ENCODE measurements at regions not wholly inside any gene's neighbourhood (a gene's known extent, or its start where the extent isn't known, plus 50 kb on each side); places are given as distances from the start of the nearest gene placed in this dataset.

DNA sequence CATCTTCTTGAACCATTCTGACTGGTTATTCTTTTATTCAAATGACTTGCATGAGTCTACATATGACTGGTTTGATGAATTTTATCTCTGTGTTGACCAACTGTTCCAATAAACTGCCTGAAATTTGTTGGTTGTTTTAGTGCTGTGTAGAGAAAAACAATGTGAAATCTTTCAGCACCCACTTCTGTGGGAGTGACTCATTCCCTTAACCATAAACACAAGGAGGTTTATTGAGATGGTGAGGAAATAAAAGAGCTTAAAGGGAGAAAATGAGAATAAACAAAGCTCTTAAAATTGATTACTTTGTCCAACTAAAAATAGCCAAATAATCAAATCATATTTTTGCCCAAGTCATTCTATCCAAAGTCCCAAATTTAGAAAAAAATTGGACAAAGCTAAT is 341.1 kb downstream of the TGFB2 start:
- intact Hi-C loops (cut with micrococcal nuclease), result no loop called here
- no peak for DNase-seq (ENCODE audit: low spot score)
- Mint-ChIP-seq H3K4me3 (ENCODE audit: low read depth) (no peak overlapping the region), H3K36me3 (ENCODE audit: low read depth) (no peaks in the 10 kb centered on the region), H3K27me3 (ENCODE audit: low read depth) (no peaks in the 10 kb centered on the region), H3K9me3 (no peaks in the 10 kb centered on the region), H3K4me1 (ENCODE audit: low read depth) (no peaks in the 10 kb centered on the region), H3K27ac (no peak overlapping the region)

DNA sequence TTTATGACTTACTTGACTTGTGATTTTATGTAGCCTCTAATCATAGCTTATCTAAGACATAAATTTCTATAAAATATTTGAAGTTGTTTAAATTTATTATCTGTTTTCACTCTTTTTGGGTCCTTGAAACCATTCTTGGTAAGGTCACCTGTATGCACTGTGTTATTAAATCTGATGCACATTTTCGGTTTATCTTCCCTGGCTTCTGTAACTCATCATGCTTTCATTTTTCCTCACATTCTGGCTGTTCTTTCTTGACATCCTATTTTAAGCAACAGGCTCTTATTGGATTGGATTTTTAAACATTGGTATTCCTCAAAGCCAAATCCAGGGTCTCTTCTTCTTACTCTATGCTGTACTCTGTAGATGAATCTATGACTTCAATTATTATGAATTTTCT is 341.6 kb downstream of the TGFB2 start:
- H3K4me1 Mint-ChIP-seq (ENCODE audit: low read depth), result no peaks in the 10 kb centered on the region
- no peak overlapping the region for H3K27ac Mint-ChIP-seq
- no peaks in the 10 kb centered on the region for H3K27me3 Mint-ChIP-seq (ENCODE audit: low read depth)
- intact Hi-C loops (cut with micrococcal nuclease), result no loop called here
- DNase-seq (ENCODE audit: low spot score), result no peak
- no peaks in the 10 kb centered on the region for H3K36me3 Mint-ChIP-seq (ENCODE audit: low read depth)
- no peak overlapping the region for H3K4me3 Mint-ChIP-seq (ENCODE audit: low read depth)
- no peaks in the 10 kb centered on the region for H3K9me3 Mint-ChIP-seq

DNA sequence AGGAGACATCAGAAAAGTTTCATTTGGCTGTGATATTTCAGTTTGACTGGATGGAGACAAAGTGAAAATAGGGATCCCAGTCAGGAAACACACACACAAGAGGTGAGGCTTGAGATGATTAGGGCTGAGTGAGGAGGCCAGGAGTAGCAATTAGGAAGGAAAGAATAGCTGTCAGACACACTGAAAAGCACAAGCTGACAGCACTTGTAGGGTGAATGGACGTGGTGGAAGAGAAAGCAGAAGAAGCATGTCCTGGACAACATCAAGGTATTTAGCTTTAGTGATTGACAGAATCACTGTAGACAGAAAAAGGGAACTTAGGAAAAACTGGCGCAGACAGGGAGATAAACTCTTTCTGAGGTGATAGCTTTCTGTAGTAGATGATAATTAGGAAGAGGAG is 347.7 kb downstream of the TGFB2 start:
- Mint-ChIP-seq H3K27ac (no peak overlapping the region), H3K9me3 (no peaks in the 10 kb centered on the region), H3K4me3 (ENCODE audit: low read depth) (no peak overlapping the region), H3K36me3 (ENCODE audit: low read depth) (no peaks in the 10 kb centered on the region), H3K27me3 (ENCODE audit: low read depth) (no peaks in the 10 kb centered on the region), H3K4me1 (ENCODE audit: low read depth) (no peaks in the 10 kb centered on the region)
- DNase-seq (ENCODE audit: low spot score), result no peak
- intact Hi-C loops (cut with micrococcal nuclease), result no loop called here

DNA sequence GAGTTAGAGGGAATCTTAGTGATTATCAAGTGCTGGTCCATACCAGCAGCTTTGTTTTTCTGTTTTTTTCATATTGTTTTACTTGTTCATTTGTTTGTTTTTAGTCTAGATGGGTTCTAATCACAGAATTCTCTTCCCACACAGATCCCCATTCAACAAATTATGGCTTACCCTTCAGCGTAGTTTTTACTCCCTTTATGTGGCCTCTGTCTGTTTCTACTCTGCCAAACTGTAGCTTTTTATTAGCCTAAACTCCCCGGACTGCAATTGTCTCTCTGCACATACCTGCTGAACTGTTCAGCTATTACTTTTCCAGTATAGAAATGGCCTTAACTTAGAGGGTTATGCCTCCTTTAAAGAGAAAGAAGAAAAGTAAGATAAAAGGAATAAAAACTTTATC is 348.5 kb downstream of the TGFB2 start:
- H3K4me1 Mint-ChIP-seq (ENCODE audit: low read depth), result no peaks in the 10 kb centered on the region
- no peaks in the 10 kb centered on the region for H3K9me3 Mint-ChIP-seq
- H3K27ac Mint-ChIP-seq, result no peak overlapping the region
- H3K4me3 Mint-ChIP-seq (ENCODE audit: low read depth), result no peak overlapping the region
- no peaks in the 10 kb centered on the region for H3K36me3 Mint-ChIP-seq (ENCODE audit: low read depth)
- no peaks in the 10 kb centered on the region for H3K27me3 Mint-ChIP-seq (ENCODE audit: low read depth)
- no peak for DNase-seq (ENCODE audit: low spot score)
- intact Hi-C loops (cut with micrococcal nuclease), result no loop called here

DNA sequence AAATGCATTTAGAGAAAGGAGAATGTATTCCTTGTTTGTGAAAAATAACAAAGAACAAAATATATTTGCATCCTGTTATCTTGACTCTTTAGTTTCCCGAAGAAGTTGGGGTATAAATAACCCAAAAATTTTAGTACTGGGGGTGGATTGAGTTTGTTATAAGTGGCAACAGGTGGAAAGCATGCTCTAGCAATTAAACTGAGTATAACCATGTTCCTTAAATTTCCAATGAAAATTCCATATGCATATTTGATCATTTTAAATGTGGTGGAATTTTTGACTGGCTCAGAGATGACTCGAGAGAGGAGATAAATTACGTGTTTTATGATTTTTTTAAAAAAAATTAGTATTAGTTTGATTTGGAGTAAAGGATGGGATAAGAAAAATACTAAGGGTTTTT is 348.9 kb downstream of the TGFB2 start:
- H3K27ac Mint-ChIP-seq, result no peak overlapping the region
- intact Hi-C loops (cut with micrococcal nuclease), result no loop called here
- H3K27me3 Mint-ChIP-seq (ENCODE audit: low read depth), result no peaks in the 10 kb centered on the region

DNA sequence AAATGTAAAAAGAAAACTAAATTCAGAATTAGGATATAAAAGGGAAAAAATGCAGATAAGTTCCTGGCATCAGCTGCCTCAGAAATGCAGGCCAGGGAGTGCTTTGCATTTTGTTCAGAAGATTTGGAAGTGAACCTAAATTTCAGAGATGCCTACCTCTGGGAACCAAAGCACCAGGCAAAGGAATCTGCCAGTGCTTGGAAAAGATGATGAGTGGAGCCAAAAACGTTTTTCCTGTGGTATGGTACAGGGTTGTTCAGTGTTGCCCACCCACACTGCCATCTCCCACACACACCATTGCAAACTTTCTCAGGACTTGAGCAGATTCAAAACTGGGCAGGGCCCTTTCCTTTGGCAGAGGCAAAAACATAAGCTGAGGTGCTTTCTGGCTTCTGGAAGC is 349.5 kb downstream of the TGFB2 start:
- Mint-ChIP-seq H3K9me3 (no peaks in the 10 kb centered on the region), H3K4me3 (ENCODE audit: low read depth) (no peak overlapping the region), H3K36me3 (ENCODE audit: low read depth) (no peaks in the 10 kb centered on the region), H3K27ac (no peak overlapping the region), H3K27me3 (ENCODE audit: low read depth) (no peaks in the 10 kb centered on the region), H3K4me1 (ENCODE audit: low read depth) (no peaks in the 10 kb centered on the region)
- DNase-seq (ENCODE audit: low spot score), result no peak
- intact Hi-C loops (cut with micrococcal nuclease), result no loop called here

More for the DNA sequence above, 348.9 kb downstream of the TGFB2 start:
- Mint-ChIP-seq H3K36me3 (ENCODE audit: low read depth) (no peaks in the 10 kb centered on the region), H3K4me1 (ENCODE audit: low read depth) (no peaks in the 10 kb centered on the region), H3K4me3 (ENCODE audit: low read depth) (no peak overlapping the region), H3K9me3 (no peaks in the 10 kb centered on the region)
- no peak for DNase-seq (ENCODE audit: low spot score)

DNA sequence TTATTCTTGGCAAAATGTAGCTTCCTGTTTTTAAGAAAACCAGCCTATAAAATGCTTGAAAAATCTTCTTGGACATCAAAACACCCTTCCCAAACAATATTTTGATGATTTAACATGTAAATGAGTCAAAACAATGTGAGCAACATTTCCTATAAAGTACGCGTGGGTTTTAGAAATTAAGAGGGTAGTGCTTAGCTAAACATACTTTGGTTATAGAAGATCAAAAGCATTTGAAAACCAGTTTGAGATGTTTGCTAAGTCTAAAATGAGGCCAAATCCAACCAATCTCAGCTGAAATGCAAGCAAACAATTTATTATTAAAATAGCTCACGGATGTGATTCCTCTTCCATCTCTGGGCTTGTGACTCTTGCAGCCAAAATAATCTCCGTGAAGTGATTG is 350.4 kb downstream of the TGFB2 start:
- H3K36me3 Mint-ChIP-seq (ENCODE audit: low read depth), result no peaks in the 10 kb centered on the region
- H3K27me3 Mint-ChIP-seq (ENCODE audit: low read depth), result no peaks in the 10 kb centered on the region
- H3K4me3 Mint-ChIP-seq (ENCODE audit: low read depth), result no peak overlapping the region
- H3K4me1 Mint-ChIP-seq (ENCODE audit: low read depth), result no peaks in the 10 kb centered on the region
- H3K27ac Mint-ChIP-seq, result no peak overlapping the region
- DNase-seq (ENCODE audit: low spot score), result no peak
- no peaks in the 10 kb centered on the region for H3K9me3 Mint-ChIP-seq
- intact Hi-C loops (cut with micrococcal nuclease), result no loop called here

DNA sequence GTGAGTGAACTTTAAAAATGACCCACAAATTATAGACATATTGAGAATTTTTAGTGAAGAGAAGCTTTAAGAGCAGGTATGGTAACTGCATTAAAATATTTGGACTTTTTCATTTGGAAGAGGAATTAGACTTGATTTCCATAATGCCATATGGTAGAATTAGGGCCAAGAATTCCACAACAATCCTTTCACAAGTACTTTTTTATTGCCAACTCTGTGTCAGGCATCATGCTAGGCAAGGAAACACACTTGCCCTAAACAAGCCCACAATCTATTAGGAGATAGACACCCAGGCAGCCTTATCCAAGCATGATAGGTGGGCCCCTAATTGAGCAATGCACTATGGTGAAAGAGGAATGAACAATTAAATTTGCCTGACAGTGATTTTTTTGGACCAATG is 353.0 kb downstream of the TGFB2 start:
- H3K4me3 Mint-ChIP-seq (ENCODE audit: low read depth), result no peak overlapping the region
- DNase-seq (ENCODE audit: low spot score), result no peak
- no peaks in the 10 kb centered on the region for H3K4me1 Mint-ChIP-seq (ENCODE audit: low read depth)
- H3K27me3 Mint-ChIP-seq (ENCODE audit: low read depth), result no peaks in the 10 kb centered on the region
- no peak overlapping the region for H3K27ac Mint-ChIP-seq
- no peaks in the 10 kb centered on the region for H3K9me3 Mint-ChIP-seq
- intact Hi-C loops (cut with micrococcal nuclease), result no loop called here
- no peaks in the 10 kb centered on the region for H3K36me3 Mint-ChIP-seq (ENCODE audit: low read depth)

DNA sequence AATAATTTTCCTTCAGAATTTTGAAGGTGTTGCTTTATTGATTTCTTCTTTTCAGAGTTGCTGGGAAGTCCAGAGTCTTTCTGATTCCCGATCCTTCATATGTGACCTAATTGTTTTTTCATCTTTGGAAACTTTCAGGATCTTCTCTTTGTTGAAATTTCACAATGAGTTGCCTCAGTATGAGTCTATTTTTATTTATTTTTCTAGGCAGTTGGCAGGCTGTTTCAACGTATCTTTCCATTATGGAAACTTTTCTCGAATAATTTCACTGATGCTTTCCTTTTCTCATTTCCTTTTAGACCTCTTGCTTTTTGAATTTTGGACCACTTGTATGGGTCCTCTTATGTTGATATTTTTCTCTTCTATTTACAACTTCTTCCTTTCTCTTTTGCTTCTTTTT is 354.3 kb downstream of the TGFB2 start:
- H3K9me3 Mint-ChIP-seq, result no peaks in the 10 kb centered on the region
- no peak overlapping the region for H3K27ac Mint-ChIP-seq
- H3K36me3 Mint-ChIP-seq (ENCODE audit: low read depth), result no peaks in the 10 kb centered on the region
- H3K27me3 Mint-ChIP-seq (ENCODE audit: low read depth), result no peaks in the 10 kb centered on the region
- DNase-seq (ENCODE audit: low spot score), result no peak
- intact Hi-C loops (cut with micrococcal nuclease), result no loop called here
- no peaks in the 10 kb centered on the region for H3K4me1 Mint-ChIP-seq (ENCODE audit: low read depth)
- H3K4me3 Mint-ChIP-seq (ENCODE audit: low read depth), result no peak overlapping the region

DNA sequence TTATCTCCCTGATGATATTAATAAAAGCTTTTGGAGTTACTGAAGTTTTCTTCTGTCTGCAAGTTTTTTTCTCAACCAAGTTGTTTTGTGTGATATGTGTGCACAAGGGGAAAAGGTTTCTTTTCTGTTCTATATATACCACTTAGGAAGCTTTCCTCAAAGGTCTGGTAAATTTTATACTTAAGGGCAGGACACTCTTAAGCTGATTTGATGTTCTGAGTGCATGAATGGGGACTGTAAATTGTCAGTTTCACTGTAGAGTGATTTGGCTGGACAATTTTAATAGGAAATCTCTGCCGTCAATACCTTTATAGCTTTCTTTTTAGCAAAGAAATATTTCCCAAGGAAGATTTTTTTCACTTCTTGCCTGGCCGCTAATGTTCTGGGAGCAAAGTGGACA is 354.7 kb downstream of the TGFB2 start:
- Mint-ChIP-seq H3K27me3 (ENCODE audit: low read depth) (no peaks in the 10 kb centered on the region), H3K27ac (no peak overlapping the region), H3K9me3 (no peaks in the 10 kb centered on the region), H3K4me1 (ENCODE audit: low read depth) (no peaks in the 10 kb centered on the region), H3K36me3 (ENCODE audit: low read depth) (no peaks in the 10 kb centered on the region), H3K4me3 (ENCODE audit: low read depth) (no peak overlapping the region)
- no peak for DNase-seq (ENCODE audit: low spot score)
- intact Hi-C loops (cut with micrococcal nuclease), result no loop called here

DNA sequence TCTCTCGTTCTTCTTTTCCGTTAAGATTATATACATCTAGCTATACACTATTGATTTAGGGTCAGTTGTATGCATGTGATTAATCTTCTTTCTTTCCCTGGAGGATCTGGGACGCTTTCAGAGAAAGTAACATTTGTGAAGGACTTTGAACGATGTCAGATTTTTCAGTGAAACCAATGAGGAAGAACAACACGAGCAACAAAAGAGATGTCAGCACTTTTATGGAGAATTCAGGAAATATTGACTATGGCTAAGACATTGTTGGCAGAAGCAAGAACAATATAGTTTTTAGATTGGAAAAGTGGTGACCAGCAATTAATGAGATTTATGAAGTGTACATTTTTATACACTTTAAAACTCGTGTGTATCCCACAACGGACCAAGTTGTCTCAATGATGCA is 355.5 kb downstream of the TGFB2 start:
- no peaks in the 10 kb centered on the region for H3K27me3 Mint-ChIP-seq (ENCODE audit: low read depth)

DNA sequence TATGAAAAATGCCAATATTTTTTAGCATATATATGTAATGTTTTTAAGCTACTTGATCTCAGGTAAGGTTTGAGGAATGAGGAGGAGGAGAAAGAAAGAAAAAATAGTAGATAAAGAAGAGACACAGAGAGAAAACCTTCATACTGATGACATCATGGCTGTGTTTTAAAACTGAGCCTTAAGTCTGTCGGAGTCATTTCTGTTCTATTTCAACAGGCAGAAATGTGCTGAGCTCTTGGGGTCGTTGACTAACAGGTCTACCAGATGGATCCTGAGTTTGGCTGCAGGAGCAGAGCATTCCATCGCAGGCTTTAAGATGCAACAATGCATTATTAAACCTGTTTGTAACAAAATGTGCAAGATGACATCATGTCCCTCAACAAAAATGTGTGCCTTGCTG is 356.0 kb downstream of the TGFB2 start:
- Mint-ChIP-seq H3K27me3 (ENCODE audit: low read depth) (no peaks in the 10 kb centered on the region), H3K36me3 (ENCODE audit: low read depth) (no peaks in the 10 kb centered on the region), H3K4me1 (ENCODE audit: low read depth) (no peaks in the 10 kb centered on the region), H3K27ac (no peak overlapping the region), H3K4me3 (ENCODE audit: low read depth) (no peak overlapping the region), H3K9me3 (no peaks in the 10 kb centered on the region)
- intact Hi-C loops (cut with micrococcal nuclease), result no loop called here
- DNase-seq (ENCODE audit: low spot score), result no peak

More for the DNA sequence above, 355.5 kb downstream of the TGFB2 start:
- Mint-ChIP-seq H3K9me3 (no peaks in the 10 kb centered on the region), H3K27ac (no peak overlapping the region), H3K36me3 (ENCODE audit: low read depth) (no peaks in the 10 kb centered on the region), H3K4me1 (ENCODE audit: low read depth) (no peaks in the 10 kb centered on the region), H3K4me3 (ENCODE audit: low read depth) (no peak overlapping the region)
- DNase-seq (ENCODE audit: low spot score), result no peak
- intact Hi-C loops (cut with micrococcal nuclease), result no loop called here

DNA sequence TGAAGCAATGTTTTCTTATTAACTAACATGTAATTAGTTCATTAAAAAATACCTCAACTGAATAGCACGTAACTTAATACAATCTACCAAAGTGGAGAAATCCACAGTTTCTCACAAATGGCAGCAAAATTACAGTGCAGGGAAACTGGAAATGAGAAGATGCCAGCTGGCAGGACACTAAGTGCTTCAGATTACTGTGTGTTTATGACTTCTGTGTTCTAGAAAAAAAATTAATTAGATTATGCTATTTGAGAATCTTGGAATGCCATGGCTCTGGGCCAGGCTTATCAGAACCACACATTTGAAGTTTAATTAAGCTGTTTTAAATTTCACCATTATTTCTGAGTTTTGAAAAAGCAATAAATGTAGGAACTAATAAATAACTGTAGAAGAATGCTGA is 357.6 kb downstream of the TGFB2 start:
- no peaks in the 10 kb centered on the region for H3K36me3 Mint-ChIP-seq (ENCODE audit: low read depth)
- intact Hi-C loops (cut with micrococcal nuclease), result no loop called here
- no peaks in the 10 kb centered on the region for H3K27me3 Mint-ChIP-seq (ENCODE audit: low read depth)
- no peak for DNase-seq (ENCODE audit: low spot score)
- no peaks in the 10 kb centered on the region for H3K9me3 Mint-ChIP-seq
- no peak overlapping the region for H3K27ac Mint-ChIP-seq
- no peaks in the 10 kb centered on the region for H3K4me1 Mint-ChIP-seq (ENCODE audit: low read depth)
- no peak overlapping the region for H3K4me3 Mint-ChIP-seq (ENCODE audit: low read depth)

DNA sequence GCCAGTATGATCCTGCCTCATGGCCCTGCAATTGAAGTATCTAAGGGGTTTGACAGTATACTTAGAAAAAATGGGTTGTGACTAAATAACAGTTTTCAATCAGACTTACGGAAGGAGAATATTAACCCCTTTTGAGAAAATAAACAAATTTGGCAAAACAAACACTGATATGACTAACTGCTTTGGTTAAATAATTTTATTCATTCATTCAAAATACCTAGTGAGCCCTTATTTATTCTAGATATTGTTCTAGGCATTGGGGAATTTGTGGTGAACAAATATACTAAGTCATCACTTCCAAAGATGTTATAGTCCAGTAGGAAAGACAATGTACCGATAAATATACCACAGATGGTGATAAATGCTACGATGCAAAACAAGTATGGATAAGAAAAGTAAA is 358.7 kb downstream of the TGFB2 start:
- DNase-seq (ENCODE audit: low spot score), result no peak
- H3K4me3 Mint-ChIP-seq (ENCODE audit: low read depth), result no peak overlapping the region
- no peaks in the 10 kb centered on the region for H3K27me3 Mint-ChIP-seq (ENCODE audit: low read depth)

More for the DNA sequence above, 358.7 kb downstream of the TGFB2 start:
- H3K36me3 Mint-ChIP-seq (ENCODE audit: low read depth), result no peaks in the 10 kb centered on the region
- intact Hi-C loops (cut with micrococcal nuclease), result no loop called here
- no peak overlapping the region for H3K27ac Mint-ChIP-seq
- H3K4me1 Mint-ChIP-seq (ENCODE audit: low read depth), result no peaks in the 10 kb centered on the region
- no peaks in the 10 kb centered on the region for H3K9me3 Mint-ChIP-seq
